Upper lobe of left lung (tissue), 4 donors: ENCODE measurements at regions not wholly inside any gene's neighbourhood (a gene's known extent, or its start where the extent isn't known, plus 50 kb on each side); places are given as distances from the start of the nearest gene placed in this dataset.

ENCODE experiments used
- CTCF ChIP-seq, 6 experiments: fragments of 450-650 bp in 4 of 6; fragments of 200-600 bp in 2 of 6; sonication (generic) in 2 of 6; IDR thresholded peaks; one replicate each; pipeline ENCODE4 v1.5.1; 2016 to 2019; ENCODE audit warnings: antibody characterized with exemption in 6 of 6
- POLR2A ChIP-seq, 4 donors: fragments of 450-650 bp; IDR thresholded peaks; one replicate each; pipeline ENCODE4 v1.5.1; 2016 to 2017; ENCODE audit warnings: antibody characterized with exemption in 4 of 4, mild to moderate bottlenecking in 2 of 4
- POLR2AphosphoS5 ChIP-seq, 2 donors: sonication (generic); formaldehyde crosslinking; IDR thresholded peaks; one replicate each; pipeline ENCODE4 v1.5.1; 2017; ENCODE audit warnings: antibody characterized with exemption in 2 of 2

DNA sequence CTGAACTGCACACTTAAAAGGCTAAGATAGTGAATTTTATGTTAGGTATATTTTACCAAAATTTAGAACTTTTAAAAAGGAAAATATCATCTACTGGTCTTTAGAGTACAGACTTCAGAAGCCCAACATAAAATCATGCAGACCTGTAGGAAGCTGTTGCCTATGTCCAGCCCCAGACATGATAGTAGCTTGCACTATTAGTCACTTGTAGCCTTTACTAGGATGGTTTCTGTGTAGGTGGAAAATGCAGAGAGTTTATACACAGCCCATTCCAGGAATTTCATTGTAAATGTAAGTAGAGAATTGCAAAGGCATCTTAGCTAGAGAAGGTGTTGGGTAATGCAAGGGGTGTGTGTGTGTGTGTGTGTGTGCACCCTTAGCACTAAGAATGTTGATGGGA is 640.2 kb downstream of the RNF144A start:
- TF ChIP-seq CTCF (IDR thresholded peaks at IDR 0.05) (no peak), POLR2AphosphoS5 (IDR thresholded peaks at IDR 0.05) (no peak), POLR2A (IDR thresholded peaks at IDR 0.05) (no peak)
